ENCODE measurements at regions not wholly inside any gene's neighbourhood (a gene's known extent, or its start where the extent isn't known, plus 50 kb on each side); places are given as distances from the start of the nearest gene placed in this dataset.

GRCh38 chr14:98953551-98954348 lies 318.2 kb downstream of the BCL11B start:
- Histone ChIP-seq H3K27me3 (replicated peaks; ENCODE audit: control insufficient read depth, insufficient read depth, low read length) (no peaks in the 10 kb centered on the region), H3K4me3 (replicated peaks; ENCODE audit: low read depth, low read length) (no peak overlapping the region), H3K36me3 (ENCODE audit: control insufficient read depth, insufficient read depth, low read length) (no peaks in the 10 kb centered on the region)
- no peak for DNase-seq (ENCODE audit: extremely low read depth, insufficient read length)
- TF ChIP-seq CTCF (IDR thresholded peaks at IDR 0.05; ENCODE audit: insufficient read depth, low read length, poor library complexity, severe bottlenecking): no peak

GRCh38 chr14:98954349-98955000 lies 317.5 kb downstream of the BCL11B start:
- TF ChIP-seq CTCF (IDR thresholded peaks at IDR 0.05; ENCODE audit: insufficient read depth, low read length, poor library complexity, severe bottlenecking): no peak
- Histone ChIP-seq H3K27me3 (replicated peaks; ENCODE audit: control insufficient read depth, insufficient read depth, low read length) (no peaks in the 10 kb centered on the region), H3K4me3 (replicated peaks; ENCODE audit: low read depth, low read length) (no peak overlapping the region), H3K36me3 (ENCODE audit: control insufficient read depth, insufficient read depth, low read length) (no peaks in the 10 kb centered on the region)
- DNase-seq (ENCODE audit: extremely low read depth, insufficient read length): no peak

GRCh38 chr14:98955036-98955740 lies 316.8 kb downstream of the BCL11B start:
- DNase-seq (ENCODE audit: extremely low read depth, insufficient read length): no peak
- Histone ChIP-seq H3K27me3 (replicated peaks; ENCODE audit: control insufficient read depth, insufficient read depth, low read length) (no peaks in the 10 kb centered on the region), H3K36me3 (ENCODE audit: control insufficient read depth, insufficient read depth, low read length) (no peaks in the 10 kb centered on the region), H3K4me3 (replicated peaks; ENCODE audit: low read depth, low read length) (no peak overlapping the region)
- TF ChIP-seq CTCF (IDR thresholded peaks at IDR 0.05; ENCODE audit: insufficient read depth, low read length, poor library complexity, severe bottlenecking): no peak

- H3K36me3 ChIP-seq (ENCODE audit: control insufficient read depth, insufficient read depth, low read length): no peaks in the 10 kb centered on the region
- no peak overlapping the region for H3K4me3 ChIP-seq (replicated peaks; ENCODE audit: low read depth, low read length)
- DNase-seq (ENCODE audit: extremely low read depth, insufficient read length): no peak
- TF ChIP-seq CTCF (IDR thresholded peaks at IDR 0.05; ENCODE audit: insufficient read depth, low read length, poor library complexity, severe bottlenecking): no peak
- H3K27me3 ChIP-seq (replicated peaks; ENCODE audit: control insufficient read depth, insufficient read depth, low read length): no peaks in the 10 kb centered on the region
These were observed 316.3 kb downstream of the BCL11B start for GRCh38 chr14:98955741-98956070.

GRCh38 chr14:98956181-98956580 lies 315.8 kb downstream of the BCL11B start:
- H3K27me3 ChIP-seq (replicated peaks; ENCODE audit: control insufficient read depth, insufficient read depth, low read length): no peaks in the 10 kb centered on the region

More at GRCh38 chr14:98956181-98956580, 315.8 kb downstream of the BCL11B start:
- Histone ChIP-seq H3K4me3 (replicated peaks; ENCODE audit: low read depth, low read length) (no peak overlapping the region), H3K36me3 (ENCODE audit: control insufficient read depth, insufficient read depth, low read length) (no peaks in the 10 kb centered on the region)
- TF ChIP-seq CTCF (IDR thresholded peaks at IDR 0.05; ENCODE audit: insufficient read depth, low read length, poor library complexity, severe bottlenecking): no peak
- no peak for DNase-seq (ENCODE audit: extremely low read depth, insufficient read length)

All from GM06990 (cell line).